GM10266 (cell line): ENCODE measurements at regions not wholly inside any gene's neighbourhood (a gene's known extent, or its start where the extent isn't known, plus 50 kb on each side); places are given as distances from the start of the nearest gene placed in this dataset.

ENCODE experiments used
- DNase-seq: peaks from one replicate; pipeline ENCODE4 v3.0.0; 2012; ENCODE audit errors: extremely low spot score
- TF ChIP-seq, protein P1 (sequence below): IDR thresholded peaks from 2 replicates; pipeline ENCODE4 v1.5.1; 2012; ENCODE audit warnings: mild to moderate bottlenecking, low read depth; ENCODE audit not compliant: control insufficient read depth, insufficient read depth; ENCODE audit errors: missing control alignments

DNA sequence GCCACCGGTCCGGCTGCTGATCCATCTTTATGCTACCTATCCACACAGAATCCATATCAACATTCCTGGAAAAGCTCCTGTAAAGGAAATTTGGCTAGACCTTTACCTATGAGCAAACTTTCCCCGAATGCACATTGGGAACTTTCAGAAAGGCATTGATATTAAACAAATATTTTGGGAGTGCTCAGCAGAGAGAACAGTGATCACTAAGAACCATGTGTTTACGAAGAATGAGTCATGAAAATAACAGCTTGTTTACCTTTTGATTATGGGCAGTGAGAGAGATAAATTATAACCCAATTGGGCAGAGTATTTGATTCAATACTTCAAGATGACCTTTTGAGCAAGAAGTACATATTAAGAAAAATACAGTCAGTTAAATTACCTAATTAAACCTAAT lies 189.7 kb upstream of the CDH2 start:
- DNase-seq: no peak
- TF ChIP-seq, protein P1, sequence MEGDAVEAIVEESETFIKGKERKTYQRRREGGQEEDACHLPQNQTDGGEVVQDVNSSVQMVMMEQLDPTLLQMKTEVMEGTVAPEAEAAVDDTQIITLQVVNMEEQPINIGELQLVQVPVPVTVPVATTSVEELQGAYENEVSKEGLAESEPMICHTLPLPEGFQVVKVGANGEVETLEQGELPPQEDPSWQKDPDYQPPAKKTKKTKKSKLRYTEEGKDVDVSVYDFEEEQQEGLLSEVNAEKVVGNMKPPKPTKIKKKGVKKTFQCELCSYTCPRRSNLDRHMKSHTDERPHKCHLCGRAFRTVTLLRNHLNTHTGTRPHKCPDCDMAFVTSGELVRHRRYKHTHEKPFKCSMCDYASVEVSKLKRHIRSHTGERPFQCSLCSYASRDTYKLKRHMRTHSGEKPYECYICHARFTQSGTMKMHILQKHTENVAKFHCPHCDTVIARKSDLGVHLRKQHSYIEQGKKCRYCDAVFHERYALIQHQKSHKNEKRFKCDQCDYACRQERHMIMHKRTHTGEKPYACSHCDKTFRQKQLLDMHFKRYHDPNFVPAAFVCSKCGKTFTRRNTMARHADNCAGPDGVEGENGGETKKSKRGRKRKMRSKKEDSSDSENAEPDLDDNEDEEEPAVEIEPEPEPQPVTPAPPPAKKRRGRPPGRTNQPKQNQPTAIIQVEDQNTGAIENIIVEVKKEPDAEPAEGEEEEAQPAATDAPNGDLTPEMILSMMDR: no peak

DNA sequence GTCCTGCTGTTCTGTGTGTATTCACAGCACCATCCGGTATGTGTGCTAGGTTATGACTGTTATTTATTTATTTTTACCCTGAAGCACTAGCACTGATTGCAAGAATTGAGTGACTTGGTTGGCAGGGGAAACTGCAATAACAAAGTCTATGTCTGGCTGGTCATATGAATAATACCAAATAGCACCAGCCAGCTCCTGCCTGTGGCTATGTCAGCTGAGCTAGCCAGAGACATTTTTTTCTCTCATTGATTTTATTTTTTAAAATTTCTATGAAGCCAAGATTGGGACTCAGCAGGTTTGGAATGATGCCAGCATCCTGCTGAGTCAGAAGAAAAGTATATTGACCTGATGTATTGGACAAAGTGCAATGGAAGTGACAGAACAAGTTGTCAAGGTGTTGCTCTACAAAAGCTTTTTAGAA lies 188.5 kb upstream of the CDH2 start:
- DNase-seq: no peak
- TF ChIP-seq, protein P1: no peak

DNA sequence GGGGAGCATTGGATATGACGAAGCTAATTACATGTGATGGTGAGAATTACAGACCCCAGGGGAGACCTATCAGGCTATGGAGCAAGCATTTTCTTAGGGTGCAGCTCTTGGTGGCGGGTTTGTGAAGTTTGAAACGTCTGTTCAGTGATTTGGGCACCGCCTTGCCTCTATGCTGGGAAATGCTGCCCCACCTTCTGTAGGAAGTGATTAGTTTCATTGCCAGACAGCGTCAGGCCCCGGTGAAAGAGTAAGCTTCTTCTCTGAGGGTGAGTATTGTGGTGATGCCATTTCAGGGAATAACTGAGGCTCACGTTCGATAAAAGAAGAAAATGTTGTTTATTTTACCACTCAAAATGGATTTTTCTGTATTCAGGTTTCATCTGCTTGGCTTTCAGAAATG lies 186.2 kb upstream of the CDH2 start:
- no peak for DNase-seq
- TF ChIP-seq, protein P1: no peak

DNA sequence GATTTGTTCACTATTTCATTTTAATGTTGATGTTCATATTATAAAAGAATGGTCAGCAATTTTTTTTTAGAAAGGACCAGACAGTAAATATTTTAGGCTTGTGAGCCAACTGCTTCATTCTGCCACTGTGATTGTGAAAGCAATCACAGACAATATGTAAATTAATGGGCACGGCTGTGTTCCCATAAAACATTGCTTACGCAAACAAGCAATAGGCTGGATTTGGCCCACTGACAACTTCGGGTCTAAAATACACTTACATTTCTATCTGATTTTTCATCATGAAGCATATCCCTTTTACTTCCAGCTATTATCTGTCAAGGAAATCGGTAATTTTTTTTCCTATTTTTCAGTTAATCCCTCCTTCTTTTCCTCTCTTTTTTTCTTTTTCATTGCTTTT lies 182.2 kb upstream of the CDH2 start:
- DNase-seq: no peak
- TF ChIP-seq, protein P1: no peak

DNA sequence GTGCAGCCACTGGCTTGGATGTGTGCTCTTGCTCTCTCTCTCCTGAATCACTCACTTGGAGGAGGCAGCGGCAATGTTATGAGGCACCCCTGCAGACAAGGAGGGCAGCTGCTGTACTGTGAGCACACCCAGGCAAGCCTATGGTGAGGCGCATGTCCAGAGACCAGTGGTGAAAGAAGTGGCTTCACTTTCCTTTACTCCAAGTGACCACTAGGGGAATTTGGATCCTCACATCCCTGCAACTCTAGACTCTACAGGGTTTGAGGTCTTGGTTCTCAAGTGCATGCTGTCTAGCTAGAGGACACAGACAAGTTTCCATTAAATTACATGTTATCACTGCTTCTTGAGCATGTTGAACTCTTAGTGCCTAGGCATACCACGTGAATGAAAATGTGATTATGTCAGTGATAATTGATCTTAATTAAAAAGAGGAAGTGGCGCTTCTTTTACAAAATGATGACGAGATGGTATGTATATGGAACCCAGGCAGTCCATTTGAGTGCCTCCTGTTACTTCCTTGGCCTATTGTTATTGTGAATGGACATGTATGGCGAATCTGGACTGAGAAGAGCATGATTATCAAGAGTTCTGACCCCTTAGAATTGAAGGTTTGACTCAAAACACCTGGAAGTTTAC lies 181.0 kb upstream of the CDH2 start:
- DNase-seq: no peak
- TF ChIP-seq, protein P1: no peak

DNA sequence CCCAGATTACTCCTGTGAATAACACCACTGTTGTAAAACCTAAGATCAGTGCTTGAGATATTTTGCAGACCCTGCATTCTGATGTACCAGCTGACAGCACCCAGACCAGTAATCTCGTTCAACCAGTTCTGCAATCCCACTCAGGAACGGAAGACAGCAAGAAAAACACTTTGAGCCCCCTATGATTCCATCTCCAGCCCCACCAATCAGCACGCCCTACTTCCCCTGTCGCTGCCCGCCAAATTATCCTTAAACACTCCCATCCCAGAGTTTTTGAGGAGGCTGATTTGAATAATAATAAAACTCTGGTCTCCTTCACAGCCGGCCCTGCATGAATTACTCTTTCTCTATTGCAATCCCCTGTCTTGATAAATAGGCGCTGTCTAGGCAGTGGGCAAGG lies 173.9 kb upstream of the CDH2 start:
- TF ChIP-seq, protein P1: no peak
- no peak for DNase-seq

DNA sequence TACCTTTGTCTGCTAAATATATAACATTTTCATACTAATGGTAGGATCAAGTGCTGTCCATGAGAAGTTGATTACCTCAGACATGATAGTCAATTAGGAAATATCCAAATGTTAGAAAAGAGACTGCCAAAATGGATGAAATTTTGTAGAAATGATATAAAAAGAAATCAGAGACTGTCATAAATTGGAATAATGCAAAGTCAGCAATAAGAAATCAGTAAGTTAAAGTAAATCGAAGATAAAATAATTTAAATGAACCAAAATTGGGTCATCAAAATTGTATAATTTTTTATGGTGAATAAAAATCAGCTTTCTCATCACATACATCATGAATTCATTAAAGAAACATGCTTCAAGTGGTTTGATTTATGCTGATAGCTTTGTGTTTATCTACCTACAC lies 165.3 kb upstream of the CDH2 start:
- TF ChIP-seq, protein P1: no peak
- DNase-seq: no peak
